ENCODE measurements at regions not wholly inside any gene's neighbourhood (a gene's known extent, or its start where the extent isn't known, plus 50 kb on each side); places are given as distances from the start of the nearest gene placed in this dataset.
"Not testable (repeated sequence)": the region's sequence is repeated elsewhere in the genome, so short reads cannot be mapped to it uniquely, and the experiment has no call there.

- Histone ChIP-seq H3K9me3 (ENCODE audit: control insufficient read depth, low read length) (no peaks in the 10 kb centered on the region), H3K27ac (ENCODE audit: low read length) (no peak overlapping the region), H3K4me1 (ENCODE audit: control insufficient read depth, insufficient read depth, low read length) (no peaks in the 10 kb centered on the region), H3K27me3 (ENCODE audit: control insufficient read depth, insufficient read depth) (no peaks in the 10 kb centered on the region), H3K4me3 (ENCODE audit: low read length) (no peak overlapping the region)
- no peak for ATAC-seq
- intact Hi-C loops (cut with DNase I) = no loop called here
- no peak for DNase-seq
- WGBS = 69% methylated on average over 3 of the region's 3 CpGs
Observed at GRCh38 chr7:148515237-148515636, 75.3 kb upstream of the C7orf33 start.

- ATAC-seq = no peak
- no peak for DNase-seq
- 62% methylated on average over 6 of the region's 6 CpGs for WGBS
- no peaks in the 10 kb centered on the region for H3K27me3 ChIP-seq (ENCODE audit: control insufficient read depth, insufficient read depth)
- no peaks in the 10 kb centered on the region for H3K9me3 ChIP-seq (ENCODE audit: control insufficient read depth, low read length)
- no peak overlapping the region for H3K27ac ChIP-seq (ENCODE audit: low read length)
- intact Hi-C loops (cut with DNase I) = no loop called here
- H3K4me3 ChIP-seq (ENCODE audit: low read length) = no peak overlapping the region
- no peaks in the 10 kb centered on the region for H3K4me1 ChIP-seq (ENCODE audit: control insufficient read depth, insufficient read depth, low read length)
Observed at GRCh38 chr7:148515728-148516695, 74.6 kb upstream of the C7orf33 start.

- DNase-seq; ATAC-seq; H3K27ac ChIP-seq (ENCODE audit: low read length); H3K4me3 ChIP-seq (ENCODE audit: low read length); H3K9me3 ChIP-seq (ENCODE audit: control insufficient read depth, low read length); intact Hi-C loops (cut with DNase I); H3K4me1 ChIP-seq (ENCODE audit: control insufficient read depth, insufficient read depth, low read length); H3K27me3 ChIP-seq (ENCODE audit: control insufficient read depth, insufficient read depth): not testable (repeated sequence)
- 61% methylated on average over 4 of the region's 4 CpGs for WGBS
Observed at GRCh38 chr7:148519386-148519785, 71.2 kb upstream of the C7orf33 start.

DNA sequence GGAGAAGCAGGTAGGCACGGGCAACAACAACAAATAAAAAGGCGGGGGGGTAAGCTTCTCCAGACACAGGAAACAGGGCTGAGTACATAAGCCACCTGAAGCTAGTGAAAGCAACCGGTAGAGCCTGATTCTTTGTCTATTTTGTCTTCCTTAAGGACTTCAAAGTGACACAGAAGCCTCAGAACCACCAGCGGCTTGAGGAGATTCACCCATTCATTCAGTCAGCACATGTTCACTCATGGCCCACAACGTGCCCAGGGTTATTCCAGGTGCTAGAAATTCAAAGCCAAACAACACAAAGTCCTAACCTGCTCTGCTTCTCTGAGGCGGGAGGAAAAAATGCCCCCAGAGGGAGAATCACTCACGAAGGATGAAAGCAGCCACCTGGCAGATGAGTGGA lies 69.3 kb upstream of the C7orf33 start:
- ATAC-seq (no peak), DNase-seq (no peak)
- H3K4me3 ChIP-seq (ENCODE audit: low read length) = no peak overlapping the region
- intact Hi-C loops (cut with DNase I) = no loop called here
- WGBS = 74% methylated on average over 7 of the region's 7 CpGs
- no peaks in the 10 kb centered on the region for H3K4me1 ChIP-seq (ENCODE audit: control insufficient read depth, insufficient read depth, low read length)
- no peaks in the 10 kb centered on the region for H3K27me3 ChIP-seq (ENCODE audit: control insufficient read depth, insufficient read depth)
- H3K9me3 ChIP-seq (ENCODE audit: control insufficient read depth, low read length) = no peaks in the 10 kb centered on the region
- H3K27ac ChIP-seq (ENCODE audit: low read length) = no peak overlapping the region

- Histone ChIP-seq H3K27me3 (ENCODE audit: control insufficient read depth, insufficient read depth) (no peaks in the 10 kb centered on the region), H3K27ac (ENCODE audit: low read length) (no peak overlapping the region), H3K4me3 (ENCODE audit: low read length) (no peak overlapping the region), H3K4me1 (ENCODE audit: control insufficient read depth, insufficient read depth, low read length) (no peaks in the 10 kb centered on the region), H3K9me3 (ENCODE audit: control insufficient read depth, low read length) (no peaks in the 10 kb centered on the region)
- DNase-seq = no peak
- intact Hi-C loops (cut with DNase I) = no loop called here
- 61% methylated on average over 4 of the region's 4 CpGs for WGBS
- ATAC-seq = no peak
Observed at GRCh38 chr7:148523550-148523949, 67.0 kb upstream of the C7orf33 start.

DNA sequence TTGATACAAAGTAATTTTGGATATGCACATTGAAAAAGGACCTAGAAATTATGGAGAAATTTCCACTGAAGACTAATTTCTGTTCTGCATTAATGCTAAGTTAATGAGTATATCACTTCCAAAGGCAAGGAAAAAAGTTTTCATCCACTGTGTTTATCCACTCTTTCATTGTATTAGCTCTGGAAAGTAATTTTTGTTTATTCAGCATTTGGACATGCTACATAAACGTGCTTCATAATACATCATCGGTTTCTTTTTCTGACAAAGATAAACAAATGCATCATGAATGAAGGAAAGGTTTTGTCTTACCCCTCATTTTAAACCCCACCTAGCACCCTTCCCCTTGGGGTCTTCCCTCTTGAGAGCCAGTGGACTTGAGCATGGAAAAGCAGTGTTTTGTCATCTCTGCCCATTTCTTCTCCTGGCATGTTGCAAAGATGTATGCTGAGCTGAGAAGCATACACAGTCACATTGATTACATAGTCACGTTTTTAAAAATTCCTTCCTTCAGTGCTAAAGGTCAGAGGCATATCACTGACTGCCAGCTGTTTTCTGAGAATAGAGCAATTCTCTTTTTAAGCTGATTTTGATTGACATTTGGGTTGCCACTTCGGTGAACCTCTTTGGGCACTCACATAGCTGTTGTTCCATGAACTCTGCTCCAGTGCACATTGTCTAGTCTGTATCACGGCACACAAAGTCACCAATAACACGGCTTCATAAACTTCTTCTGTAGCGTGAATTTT lies 65.9 kb upstream of the C7orf33 start:
- no peak overlapping the region for H3K27ac ChIP-seq (ENCODE audit: low read length)
- H3K9me3 ChIP-seq (ENCODE audit: control insufficient read depth, low read length) = no peaks in the 10 kb centered on the region
- intact Hi-C loops (cut with DNase I) = no loop called here
- WGBS = 41% methylated on average over 7 of the region's 7 CpGs
- no peak overlapping the region for H3K4me3 ChIP-seq (ENCODE audit: low read length)
- no peaks in the 10 kb centered on the region for H3K4me1 ChIP-seq (ENCODE audit: control insufficient read depth, insufficient read depth, low read length)
- no peaks in the 10 kb centered on the region for H3K27me3 ChIP-seq (ENCODE audit: control insufficient read depth, insufficient read depth)
- ATAC-seq (no peak), DNase-seq (no peak)

DNA sequence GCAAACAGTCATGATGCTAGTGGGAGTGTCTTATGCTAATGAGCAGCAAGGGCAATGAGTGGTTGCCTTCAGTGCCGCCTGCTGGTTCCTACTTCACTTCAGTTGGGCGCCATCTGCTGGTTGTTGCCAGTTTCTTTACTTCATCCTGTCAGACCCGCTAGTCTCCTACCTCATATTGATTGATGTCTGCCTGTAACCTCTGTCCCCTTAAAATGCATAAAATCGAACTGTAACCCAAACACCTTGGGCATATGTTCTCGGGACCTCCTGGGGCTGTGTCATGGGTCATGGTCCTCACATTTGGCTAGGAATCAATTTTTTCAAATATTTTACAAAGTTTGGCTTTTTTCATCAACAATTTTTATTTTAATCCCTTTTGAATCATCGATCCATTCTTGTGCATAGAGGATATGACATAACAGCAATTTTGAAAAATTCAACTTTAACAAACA lies 62.8 kb upstream of the C7orf33 start:
- 41% methylated on average over 6 of the region's 6 CpGs for whole genome bisulfite sequencing
- Histone ChIP-seq H3K4me1 (ENCODE audit: control insufficient read depth, insufficient read depth, low read length) (no peaks in the 10 kb centered on the region), H3K9me3 (ENCODE audit: control insufficient read depth, low read length) (no peaks in the 10 kb centered on the region), H3K4me3 (ENCODE audit: low read length) (no peak overlapping the region), H3K27me3 (ENCODE audit: control insufficient read depth, insufficient read depth) (no peaks in the 10 kb centered on the region), H3K27ac (ENCODE audit: low read length) (no peak overlapping the region)
- DNase-seq = peak; percentile 76 to 87 (median 77)
- intact Hi-C loops (cut with DNase I) = no loop called here
- ATAC-seq = peak; percentile 60 to 76

DNA sequence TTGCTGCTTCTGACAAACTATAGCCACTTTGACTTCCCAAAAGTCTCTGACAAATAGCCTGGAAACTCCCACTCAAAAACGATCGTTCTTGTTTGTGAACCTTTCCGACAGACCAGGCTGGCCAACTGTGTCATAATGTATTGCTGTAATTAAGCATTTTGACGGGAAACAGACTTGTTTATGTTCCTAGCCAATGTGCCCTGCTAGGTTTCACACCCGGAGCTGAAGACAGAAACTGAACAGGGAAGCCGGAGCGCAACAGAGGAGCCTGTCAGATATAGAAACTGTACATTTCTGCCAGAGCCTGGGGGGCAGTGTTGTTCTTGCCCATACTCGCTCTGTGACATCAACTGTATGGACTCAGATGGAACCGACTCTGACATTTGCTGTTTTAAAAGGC lies 55.3 kb upstream of the C7orf33 start:
- Histone ChIP-seq H3K4me3 (ENCODE audit: low read length) (no peak overlapping the region), H3K27ac (ENCODE audit: low read length) (no peak overlapping the region), H3K9me3 (ENCODE audit: control insufficient read depth, low read length) (no peaks in the 10 kb centered on the region), H3K4me1 (ENCODE audit: control insufficient read depth, insufficient read depth, low read length) (peaks cover 3% of the 10 kb centered on the region), H3K27me3 (ENCODE audit: control insufficient read depth, insufficient read depth) (no peaks in the 10 kb centered on the region)
- intact Hi-C loops (cut with DNase I) = no loop called here
- peak in 1 of 3 donors; percentile 41 for DNase-seq
- peak in 1 of 2 donors; percentile 31 for ATAC-seq
- 17% methylated on average over 9 of the region's 9 CpGs for WGBS

- no peaks in the 10 kb centered on the region for H3K27me3 ChIP-seq (ENCODE audit: control insufficient read depth, insufficient read depth)
- no peaks in the 10 kb centered on the region for H3K9me3 ChIP-seq (ENCODE audit: control insufficient read depth, low read length)
- intact Hi-C loops (cut with DNase I) = no loop called here
- 79% methylated on average over 6 of the region's 6 CpGs for WGBS
- DNase-seq = no peak
- peaks cover 3% of the 10 kb centered on the region for H3K4me1 ChIP-seq (ENCODE audit: control insufficient read depth, insufficient read depth, low read length)
- H3K4me3 ChIP-seq (ENCODE audit: low read length) = no peak overlapping the region
- H3K27ac ChIP-seq (ENCODE audit: low read length) = no peak overlapping the region
- no peak for ATAC-seq
Observed at GRCh38 chr7:148537435-148537834, 53.1 kb upstream of the C7orf33 start.

DNA sequence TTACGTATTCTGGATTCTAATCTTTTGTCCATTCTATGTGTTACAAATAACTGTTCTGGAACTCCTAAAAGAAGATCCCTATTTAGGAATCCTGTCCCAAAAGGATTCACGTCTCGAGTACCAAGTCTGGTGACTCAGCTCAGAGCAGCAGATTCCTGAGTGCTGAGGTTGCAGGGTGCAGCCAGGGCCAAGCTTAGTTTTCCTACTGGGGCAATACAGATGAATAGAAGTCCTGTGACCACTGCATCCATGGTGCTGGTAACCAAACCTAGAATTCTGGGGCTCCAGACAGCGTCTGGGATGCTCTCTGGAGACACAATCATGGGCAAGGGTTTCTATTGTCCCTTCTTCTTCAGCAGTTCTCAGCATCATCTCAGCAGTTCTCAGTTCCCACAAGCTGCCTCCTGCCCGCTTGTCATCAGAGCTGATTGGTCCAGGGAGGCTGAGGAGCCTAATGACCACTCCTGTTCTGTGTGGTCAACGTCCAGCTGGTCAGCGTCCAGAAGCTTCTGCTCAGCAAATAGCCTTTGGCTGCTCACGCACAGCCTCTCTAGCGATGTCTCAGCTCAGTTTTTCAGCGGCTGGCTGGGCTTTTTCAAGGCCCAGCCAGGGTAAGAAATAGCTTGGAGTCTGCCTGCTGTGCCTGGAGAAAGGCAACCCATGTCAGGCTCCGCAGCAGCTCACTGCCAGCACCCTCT lies 50.4 kb upstream of the C7orf33 start:
- intact Hi-C loops (cut with DNase I) = no loop called here
- peaks cover 3% of the 10 kb centered on the region for H3K4me1 ChIP-seq (ENCODE audit: control insufficient read depth, insufficient read depth, low read length)
- H3K27ac ChIP-seq (ENCODE audit: low read length) = no peak overlapping the region
- peak; percentile 84 to 94 (median 90) for DNase-seq
- H3K27me3 ChIP-seq (ENCODE audit: control insufficient read depth, insufficient read depth) = no peaks in the 10 kb centered on the region
- no peaks in the 10 kb centered on the region for H3K9me3 ChIP-seq (ENCODE audit: control insufficient read depth, low read length)
- 54% methylated on average over 11 of the region's 11 CpGs for WGBS
- H3K4me3 ChIP-seq (ENCODE audit: low read length) = no peak overlapping the region
- ATAC-seq = peak; percentile 88 to 94

Measured in right cardiac atrium (tissue), 5 donors.